C4-2B (cell line): ENCODE measurements at regions not wholly inside any gene's neighbourhood (a gene's known extent, or its start where the extent isn't known, plus 50 kb on each side); places are given as distances from the start of the nearest gene placed in this dataset.
"Not testable (repeated sequence)": the region's sequence is repeated elsewhere in the genome, so short reads cannot be mapped to it uniquely, and the experiment has no call there.

Experiments
- H3K27ac ChIP-seq: fragments of 450-650 bp; 2 replicates; pipeline ENCODE4 v1.5.1; 2017
- CTCF ChIP-seq: fragments of 450-650 bp; conservative IDR thresholded peaks from 2 replicates; pipeline ENCODE4 v1.5.1; 2017; ENCODE audit warnings: mild to moderate bottlenecking
- ZFX ChIP-seq: fragments of 450-650 bp; IDR thresholded peaks from 2 replicates; pipeline ENCODE4 v1.6.1; 2017

- TF ChIP-seq CTCF (no peak), ZFX (no peak)
- no peak overlapping the region; the same call in 1 of the 2 replicates for H3K27ac ChIP-seq
These were observed 152.6 kb upstream of the MAST4 start for GRCh38 chr5:66443462-66444130.

GRCh38 chr5:66448070-66448469 lies 148.1 kb upstream of the MAST4 start:
- H3K27ac ChIP-seq = not testable (repeated sequence)

GRCh38 chr5:66450237-66450636 lies 146.0 kb upstream of the MAST4 start:
- TF ChIP-seq ZFX (no peak), CTCF (no peak)
- no peak overlapping the region for H3K27ac ChIP-seq

- no peak for TF ChIP-seq CTCF
- no peak for TF ChIP-seq ZFX
- H3K27ac ChIP-seq = no peak overlapping the region
These were observed 145.2 kb upstream of the MAST4 start for GRCh38 chr5:66450988-66451387.

- TF ChIP-seq CTCF (no peak), ZFX (no peak)
- no peak overlapping the region for H3K27ac ChIP-seq
These were observed 144.1 kb upstream of the MAST4 start for GRCh38 chr5:66452109-66452508.

- no peak overlapping the region for H3K27ac ChIP-seq
- TF ChIP-seq ZFX = no peak
- TF ChIP-seq CTCF = no peak
These were observed 141.8 kb upstream of the MAST4 start for GRCh38 chr5:66454186-66455078.

GRCh38 chr5:66459728-66460127 lies 136.5 kb upstream of the MAST4 start:
- H3K27ac ChIP-seq = no peak overlapping the region
- TF ChIP-seq CTCF (no peak), ZFX (no peak)
